ENCODE measurements at regions not wholly inside any gene's neighbourhood (a gene's known extent, or its start where the extent isn't known, plus 50 kb on each side); places are given as distances from the start of the nearest gene placed in this dataset.

- Histone ChIP-seq H3K27ac (no peak overlapping the region), H3K4me1 (no peaks in the 10 kb centered on the region), H3K36me3 (no peaks in the 10 kb centered on the region), H3K4me3 (no peak overlapping the region), H3K9me3 (no peaks in the 10 kb centered on the region), H3K27me3 (no peaks in the 10 kb centered on the region)
- intact Hi-C loops (cut with DNase I), result no loop called here
- WGBS (ENCODE audit: insufficient coverage, low coverage, low lambda C conversion rate, missing lambda C conversion rate), result 43% methylated on average over 2 of the region's 6 CpGs
- ATAC-seq, result no peak
- no peak for TF ChIP-seq POLR2A (IDR thresholded peaks at IDR 0.05)
- TF ChIP-seq, protein P1, sequence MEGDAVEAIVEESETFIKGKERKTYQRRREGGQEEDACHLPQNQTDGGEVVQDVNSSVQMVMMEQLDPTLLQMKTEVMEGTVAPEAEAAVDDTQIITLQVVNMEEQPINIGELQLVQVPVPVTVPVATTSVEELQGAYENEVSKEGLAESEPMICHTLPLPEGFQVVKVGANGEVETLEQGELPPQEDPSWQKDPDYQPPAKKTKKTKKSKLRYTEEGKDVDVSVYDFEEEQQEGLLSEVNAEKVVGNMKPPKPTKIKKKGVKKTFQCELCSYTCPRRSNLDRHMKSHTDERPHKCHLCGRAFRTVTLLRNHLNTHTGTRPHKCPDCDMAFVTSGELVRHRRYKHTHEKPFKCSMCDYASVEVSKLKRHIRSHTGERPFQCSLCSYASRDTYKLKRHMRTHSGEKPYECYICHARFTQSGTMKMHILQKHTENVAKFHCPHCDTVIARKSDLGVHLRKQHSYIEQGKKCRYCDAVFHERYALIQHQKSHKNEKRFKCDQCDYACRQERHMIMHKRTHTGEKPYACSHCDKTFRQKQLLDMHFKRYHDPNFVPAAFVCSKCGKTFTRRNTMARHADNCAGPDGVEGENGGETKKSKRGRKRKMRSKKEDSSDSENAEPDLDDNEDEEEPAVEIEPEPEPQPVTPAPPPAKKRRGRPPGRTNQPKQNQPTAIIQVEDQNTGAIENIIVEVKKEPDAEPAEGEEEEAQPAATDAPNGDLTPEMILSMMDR (IDR thresholded peaks at IDR 0.05), result no peak
- DNase-seq, result no peak
Observed at GRCh38 chr21:41090981-41091380, 77.0 kb upstream of the BACE2 start.

- Histone ChIP-seq H3K4me3 (no peak overlapping the region), H3K36me3 (no peaks in the 10 kb centered on the region), H3K4me1 (no peaks in the 10 kb centered on the region), H3K27ac (no peak overlapping the region), H3K27me3 (no peaks in the 10 kb centered on the region), H3K9me3 (no peaks in the 10 kb centered on the region)
- intact Hi-C loops (cut with DNase I), result no loop called here
- 54% methylated on average over 2 of the region's 2 CpGs for WGBS (ENCODE audit: insufficient coverage, low coverage, low lambda C conversion rate, missing lambda C conversion rate)
- ATAC-seq (no peak), DNase-seq (no peak)
- TF ChIP-seq, protein P1 (IDR thresholded peaks at IDR 0.05), result no peak
- TF ChIP-seq POLR2A (IDR thresholded peaks at IDR 0.05), result no peak
Observed at GRCh38 chr21:41091616-41092015, 76.3 kb upstream of the BACE2 start.

- Histone ChIP-seq H3K27ac (no peak overlapping the region), H3K4me1 (no peaks in the 10 kb centered on the region), H3K4me3 (no peak overlapping the region), H3K27me3 (no peaks in the 10 kb centered on the region), H3K9me3 (no peaks in the 10 kb centered on the region), H3K36me3 (no peaks in the 10 kb centered on the region)
- ATAC-seq (no peak), DNase-seq (no peak)
- 62% methylated on average over 7 of the region's 7 CpGs for whole genome bisulfite sequencing (ENCODE audit: insufficient coverage, low coverage, low lambda C conversion rate, missing lambda C conversion rate)
- intact Hi-C loops (cut with DNase I), result no loop called here
- TF ChIP-seq, protein P1 (IDR thresholded peaks at IDR 0.05), result no peak
- no peak for TF ChIP-seq POLR2A (IDR thresholded peaks at IDR 0.05)
Observed at GRCh38 chr21:41092312-41092711, 75.6 kb upstream of the BACE2 start.

- ATAC-seq, result peak; percentile 67 to 92 (median 84)
- DNase-seq, result peak in 1 of 3 donors; percentile 52
- H3K27ac ChIP-seq, result no peak overlapping the region
- H3K9me3 ChIP-seq, result no peaks in the 10 kb centered on the region
- no peaks in the 10 kb centered on the region for H3K4me1 ChIP-seq
- no peaks in the 10 kb centered on the region for H3K36me3 ChIP-seq
- no peaks in the 10 kb centered on the region for H3K27me3 ChIP-seq
- intact Hi-C loops (cut with DNase I), result no loop called here
- no peak overlapping the region for H3K4me3 ChIP-seq
- TF ChIP-seq, protein P1 (IDR thresholded peaks at IDR 0.05), result no peak
- no peak for TF ChIP-seq POLR2A (IDR thresholded peaks at IDR 0.05)
- WGBS (ENCODE audit: insufficient coverage, low coverage, low lambda C conversion rate, missing lambda C conversion rate), result 26% methylated on average over 6 of the region's 6 CpGs
Observed at GRCh38 chr21:41095983-41096382, 72.0 kb upstream of the BACE2 start.

DNA sequence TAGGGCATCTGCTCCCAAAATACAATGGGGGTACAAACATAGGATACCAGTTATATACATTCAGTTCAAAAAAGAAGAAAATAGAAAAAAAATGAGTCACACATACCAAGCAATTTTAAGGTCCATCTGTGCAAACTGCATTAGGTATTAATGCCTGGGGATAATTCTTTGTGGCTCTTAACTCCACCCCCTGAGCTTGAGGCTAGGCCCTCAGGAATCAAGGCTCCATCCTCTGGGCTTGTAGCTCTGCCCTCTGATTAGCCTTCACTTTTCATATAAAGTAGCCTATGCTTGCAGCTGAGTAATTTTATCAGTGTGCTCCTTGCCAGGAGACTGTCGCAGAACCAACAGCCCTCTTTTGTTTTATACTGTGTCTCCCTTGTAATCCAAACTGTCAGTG lies 69.9 kb upstream of the BACE2 start:
- no peak for TF ChIP-seq POLR2A (IDR thresholded peaks at IDR 0.05)
- TF ChIP-seq, protein P1 (IDR thresholded peaks at IDR 0.05), result no peak
- Histone ChIP-seq H3K27me3 (no peaks in the 10 kb centered on the region), H3K27ac (no peak overlapping the region), H3K36me3 (no peaks in the 10 kb centered on the region), H3K9me3 (no peaks in the 10 kb centered on the region), H3K4me3 (no peak overlapping the region), H3K4me1 (no peaks in the 10 kb centered on the region)
- intact Hi-C loops (cut with DNase I), result no loop called here
- ATAC-seq, result no peak
- WGBS (ENCODE audit: insufficient coverage, low coverage, low lambda C conversion rate, missing lambda C conversion rate), result 33% methylated on average over 1 of the region's 1 CpG
- DNase-seq, result no peak
